ENCODE measurements at regions not wholly inside any gene's neighbourhood (a gene's known extent, or its start where the extent isn't known, plus 50 kb on each side); places are given as distances from the start of the nearest gene placed in this dataset.

GRCh38 chrX:40849906-40850823, 114.8 kb upstream of the MED14 start:
- H4K5ac ChIP-seq (ENCODE audit: insufficient read length, low read depth, low read length) = no peak overlapping the region

More at GRCh38 chrX:40849906-40850823, 114.8 kb upstream of the MED14 start:
- H2BK15ac ChIP-seq (ENCODE audit: low read depth, low read length) = no peak overlapping the region
- H3K27me3 Mint-ChIP-seq (ENCODE audit: low read depth) = no peaks in the 10 kb centered on the region
- H3K9me3 ChIP-seq (ENCODE audit: control insufficient read depth, low read depth, low read length) = no peaks in the 10 kb centered on the region
- no peaks in the 10 kb centered on the region for H3K79me1 ChIP-seq (ENCODE audit: insufficient read depth, low read depth, low read length, poor library complexity, severe bottlenecking)
- H3K36me3 Mint-ChIP-seq (ENCODE audit: insufficient read depth in 1 of 3, low read depth in 3 of 3) = peaks cover 3 to 15% (median 5%) of the 10 kb centered on the region in 3 experiments; a peak in 6 of 7 replicates
- no peak overlapping the region for H2AFZ ChIP-seq (ENCODE audit: low read length)
- no peak overlapping the region for H2BK5ac ChIP-seq (ENCODE audit: insufficient read length, low read length)
- H3K4me1 Mint-ChIP-seq = peaks cover 51 to 52% of the 10 kb centered on the region in 2 experiments
- no peaks in the 10 kb centered on the region for H3K79me2 ChIP-seq (ENCODE audit: insufficient read depth, low read length)
- H3K56ac ChIP-seq (ENCODE audit: insufficient read length, low read depth, low read length) = no peak overlapping the region
- H3K27ac Mint-ChIP-seq = peak overlapping the region in 2 of 3 experiments; percentile 81 to 97; a peak in 2 of 7 replicates
- no peak overlapping the region for H3K9ac ChIP-seq (ENCODE audit: extremely low read depth, insufficient read length, low read length)
- no peak overlapping the region for H3T11ph ChIP-seq (ENCODE audit: low read length)
- no peak overlapping the region for H3K4me3 Mint-ChIP-seq
- H2AK5ac ChIP-seq (ENCODE audit: insufficient read length, low read length) = peak overlapping the region; percentile 72
- no peak overlapping the region for H3K14ac ChIP-seq (ENCODE audit: insufficient read depth, low read length)
- H3K27me3 ChIP-seq (ENCODE audit: insufficient read depth, low read length) = no peaks in the 10 kb centered on the region
- H3K23me2 ChIP-seq (ENCODE audit: insufficient read length, low read depth, low read length, poor library complexity, severe bottlenecking) = no peaks in the 10 kb centered on the region
- no peak overlapping the region for H2BK12ac ChIP-seq (ENCODE audit: insufficient read length, low read depth, low read length)
- H3K18ac ChIP-seq (ENCODE audit: insufficient read length, low read depth, low read length) = peak overlapping the region; percentile 65
- no peak for TF ChIP-seq CTCF (conservative IDR thresholded peaks at IDR 0.05)
- H3K23ac ChIP-seq (ENCODE audit: insufficient read length, low read depth, low read length) = no peak overlapping the region
- H4K20me1 ChIP-seq (ENCODE audit: control insufficient read depth, insufficient read depth, insufficient read length) = no peaks in the 10 kb centered on the region
- no peak overlapping the region for H2BK120ac ChIP-seq (ENCODE audit: low read depth, low read length, poor library complexity, severe bottlenecking)
- no peak overlapping the region for H3K4me2 ChIP-seq (ENCODE audit: insufficient read depth, insufficient read length, low read length)
- H3K27ac ChIP-seq (ENCODE audit: insufficient read length, low read depth, low read length) = no peak overlapping the region
- peaks cover 14% of the 10 kb centered on the region for H3K4me1 ChIP-seq (ENCODE audit: insufficient read depth, low read length)
- peaks cover 56 to 66% of the 10 kb centered on the region in 2 experiments for H3K9me3 Mint-ChIP-seq
- no peak overlapping the region for H4K8ac ChIP-seq (replicated peaks; ENCODE audit: insufficient read length, low read depth, low read length)
- H4K91ac ChIP-seq (ENCODE audit: insufficient read length, low read depth, low read length) = peak overlapping the region; percentile 66
- WGBS (ENCODE audit: extremely low coverage, insufficient read length, low lambda C conversion rate) = no CpG with 5 or more reads among the region's 5 CpGs
- DNase-seq = no peak
- H2BK20ac ChIP-seq (ENCODE audit: low read depth, low read length, poor library complexity, severe bottlenecking) = no peak overlapping the region
- H3K4ac ChIP-seq (ENCODE audit: low read depth, low read length) = no peak overlapping the region; the same call in 1 of the 2 replicates
